ENCODE measurements at regions not wholly inside any gene's neighbourhood (a gene's known extent, or its start where the extent isn't known, plus 50 kb on each side); places are given as distances from the start of the nearest gene placed in this dataset.

DNA sequence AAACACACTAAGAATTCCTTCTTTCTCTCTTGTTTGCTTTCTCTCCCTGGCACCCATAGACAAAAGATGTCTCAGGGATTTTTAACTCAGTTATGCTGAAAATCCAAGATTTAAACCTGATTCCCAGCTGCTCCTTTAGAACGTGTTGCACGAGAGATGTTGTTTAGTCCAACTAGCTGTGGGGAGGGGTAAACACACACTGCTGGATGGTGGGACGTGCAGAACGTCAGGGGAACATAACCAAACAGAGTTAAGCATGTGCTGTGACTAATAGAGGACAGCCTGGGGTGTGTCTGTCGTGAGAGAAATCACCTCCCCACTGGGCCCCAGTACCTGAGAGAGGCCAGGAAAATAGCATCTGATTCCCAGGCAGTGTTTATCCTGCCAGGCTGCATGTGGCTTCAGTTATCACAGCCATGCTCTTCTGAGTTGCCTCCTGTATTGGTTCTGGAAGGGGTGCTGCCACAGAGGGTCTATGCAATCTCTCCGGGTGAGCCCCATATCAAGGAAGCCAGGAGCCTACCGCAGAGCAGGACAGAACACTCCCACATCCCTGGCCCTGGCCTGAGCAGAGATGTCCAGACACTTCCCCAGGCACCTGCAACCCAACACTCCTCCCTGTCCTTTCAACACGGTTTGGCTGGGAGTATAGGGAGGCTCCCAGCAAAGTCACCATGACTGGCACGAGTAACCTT, 112.7 kb upstream of the EGLN3 start:
- no peak for TF ChIP-seq ATF3 (IDR thresholded peaks at IDR 0.05)
- TF ChIP-seq EZH2phosphoT487 (IDR thresholded peaks at IDR 0.05; ENCODE audit: borderline replicate concordance): no peak
- no peak for TF ChIP-seq REST (IDR thresholded peaks at IDR 0.05; ENCODE audit: low read depth)
- no peak for TF ChIP-seq YY1 (IDR thresholded peaks at IDR 0.05; ENCODE audit: extremely low read depth, insufficient replicate concordance, low read depth, low read length)
- no peak for TF ChIP-seq JUND (IDR thresholded peaks at IDR 0.05)
- TF ChIP-seq, protein P1, sequence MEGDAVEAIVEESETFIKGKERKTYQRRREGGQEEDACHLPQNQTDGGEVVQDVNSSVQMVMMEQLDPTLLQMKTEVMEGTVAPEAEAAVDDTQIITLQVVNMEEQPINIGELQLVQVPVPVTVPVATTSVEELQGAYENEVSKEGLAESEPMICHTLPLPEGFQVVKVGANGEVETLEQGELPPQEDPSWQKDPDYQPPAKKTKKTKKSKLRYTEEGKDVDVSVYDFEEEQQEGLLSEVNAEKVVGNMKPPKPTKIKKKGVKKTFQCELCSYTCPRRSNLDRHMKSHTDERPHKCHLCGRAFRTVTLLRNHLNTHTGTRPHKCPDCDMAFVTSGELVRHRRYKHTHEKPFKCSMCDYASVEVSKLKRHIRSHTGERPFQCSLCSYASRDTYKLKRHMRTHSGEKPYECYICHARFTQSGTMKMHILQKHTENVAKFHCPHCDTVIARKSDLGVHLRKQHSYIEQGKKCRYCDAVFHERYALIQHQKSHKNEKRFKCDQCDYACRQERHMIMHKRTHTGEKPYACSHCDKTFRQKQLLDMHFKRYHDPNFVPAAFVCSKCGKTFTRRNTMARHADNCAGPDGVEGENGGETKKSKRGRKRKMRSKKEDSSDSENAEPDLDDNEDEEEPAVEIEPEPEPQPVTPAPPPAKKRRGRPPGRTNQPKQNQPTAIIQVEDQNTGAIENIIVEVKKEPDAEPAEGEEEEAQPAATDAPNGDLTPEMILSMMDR (IDR thresholded peaks at IDR 0.05 in 2 of 3, conservative IDR thresholded peaks at IDR 0.05 in 1 of 3; ENCODE audit: borderline replicate concordance in 1 of 3, insufficient read depth in 1 of 3, low read depth in 2 of 3, low read length in 2 of 3): no peak
- TF ChIP-seq SRF (IDR thresholded peaks at IDR 0.05; ENCODE audit: low read depth): no peak
- TF ChIP-seq, protein P2, sequence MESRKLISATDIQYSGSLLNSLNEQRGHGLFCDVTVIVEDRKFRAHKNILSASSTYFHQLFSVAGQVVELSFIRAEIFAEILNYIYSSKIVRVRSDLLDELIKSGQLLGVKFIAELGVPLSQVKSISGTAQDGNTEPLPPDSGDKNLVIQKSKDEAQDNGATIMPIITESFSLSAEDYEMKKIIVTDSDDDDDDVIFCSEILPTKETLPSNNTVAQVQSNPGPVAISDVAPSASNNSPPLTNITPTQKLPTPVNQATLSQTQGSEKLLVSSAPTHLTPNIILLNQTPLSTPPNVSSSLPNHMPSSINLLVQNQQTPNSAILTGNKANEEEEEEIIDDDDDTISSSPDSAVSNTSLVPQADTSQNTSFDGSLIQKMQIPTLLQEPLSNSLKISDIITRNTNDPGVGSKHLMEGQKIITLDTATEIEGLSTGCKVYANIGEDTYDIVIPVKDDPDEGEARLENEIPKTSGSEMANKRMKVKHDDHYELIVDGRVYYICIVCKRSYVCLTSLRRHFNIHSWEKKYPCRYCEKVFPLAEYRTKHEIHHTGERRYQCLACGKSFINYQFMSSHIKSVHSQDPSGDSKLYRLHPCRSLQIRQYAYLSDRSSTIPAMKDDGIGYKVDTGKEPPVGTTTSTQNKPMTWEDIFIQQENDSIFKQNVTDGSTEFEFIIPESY (IDR thresholded peaks at IDR 0.05; ENCODE audit: extremely low read depth, insufficient replicate concordance, low read length): no peak
- no peak for TF ChIP-seq ZNF274 (IDR thresholded peaks at IDR 0.05; ENCODE audit: low read depth, low read length)
- no peak for TF ChIP-seq POLR2AphosphoS5 (IDR thresholded peaks at IDR 0.05; ENCODE audit: low read depth, low read length)
- TF ChIP-seq, protein P3, sequence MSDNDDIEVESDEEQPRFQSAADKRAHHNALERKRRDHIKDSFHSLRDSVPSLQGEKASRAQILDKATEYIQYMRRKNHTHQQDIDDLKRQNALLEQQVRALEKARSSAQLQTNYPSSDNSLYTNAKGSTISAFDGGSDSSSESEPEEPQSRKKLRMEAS (IDR thresholded peaks at IDR 0.05): no peak

All from HCT116 (cell line).